Esophagus (tissue), 2 donors: ENCODE measurements at regions not wholly inside any gene's neighbourhood (a gene's known extent, or its start where the extent isn't known, plus 50 kb on each side); places are given as distances from the start of the nearest gene placed in this dataset.

ENCODE experiments used
- H3K27ac ChIP-seq, 2 donors: one replicate each; pipeline ENCODE4 v1.5.1; 2013; ENCODE audit warnings: low read depth in 2 of 2, mild to moderate bottlenecking in 2 of 2, inconsistent platforms in 1 of 2, low read length in 1 of 2, moderate library complexity in 1 of 2
- H3K27me3 ChIP-seq, 2 donors: one replicate each; pipeline ENCODE4 v1.6.1; 2013; ENCODE audit warnings: low read length in 2 of 2, control low read depth in 1 of 2, mild to moderate bottlenecking in 1 of 2; ENCODE audit not compliant: insufficient read depth in 2 of 2, control insufficient read depth in 1 of 2
- H3K36me3 ChIP-seq, 2 donors: one replicate each; pipeline ENCODE4 v1.6.1; 2013; ENCODE audit warnings: low read length in 1 of 2; ENCODE audit not compliant: control insufficient read depth in 2 of 2, insufficient read depth in 2 of 2
- H3K4me1 ChIP-seq, 2 donors: one replicate each; pipeline ENCODE4 v1.6.1; 2013; ENCODE audit warnings: low read length in 1 of 2; ENCODE audit not compliant: control insufficient read depth in 2 of 2, insufficient read depth in 2 of 2
- H3K4me3 ChIP-seq, 2 donors: one replicate each; pipeline ENCODE4 v1.5.1; 2013; ENCODE audit warnings: low read length in 2 of 2, mild to moderate bottlenecking in 2 of 2, low read depth in 1 of 2, moderate library complexity in 1 of 2
- H3K9me3 ChIP-seq, 2 donors: one replicate each; pipeline ENCODE4 v1.6.1; 2013; ENCODE audit warnings: mild to moderate bottlenecking in 2 of 2, low read depth in 1 of 2, low read length in 1 of 2, moderate library complexity in 1 of 2; ENCODE audit not compliant: control insufficient read depth in 2 of 2, insufficient read depth in 1 of 2
- WGBS, 2 donors: extraction: QIAGEN DNeasy Blood & Tissue Kit; methylation state at CpG; one replicate each; pipeline ENCODE4 v1.1.7; 2013; 5-methylcytosine and 5-hydroxymethylcytosine counted together
- donor health status: healthy with polysubstance abuse.
- donor health status: Bipolar disorder and iron deficiency.

DNA sequence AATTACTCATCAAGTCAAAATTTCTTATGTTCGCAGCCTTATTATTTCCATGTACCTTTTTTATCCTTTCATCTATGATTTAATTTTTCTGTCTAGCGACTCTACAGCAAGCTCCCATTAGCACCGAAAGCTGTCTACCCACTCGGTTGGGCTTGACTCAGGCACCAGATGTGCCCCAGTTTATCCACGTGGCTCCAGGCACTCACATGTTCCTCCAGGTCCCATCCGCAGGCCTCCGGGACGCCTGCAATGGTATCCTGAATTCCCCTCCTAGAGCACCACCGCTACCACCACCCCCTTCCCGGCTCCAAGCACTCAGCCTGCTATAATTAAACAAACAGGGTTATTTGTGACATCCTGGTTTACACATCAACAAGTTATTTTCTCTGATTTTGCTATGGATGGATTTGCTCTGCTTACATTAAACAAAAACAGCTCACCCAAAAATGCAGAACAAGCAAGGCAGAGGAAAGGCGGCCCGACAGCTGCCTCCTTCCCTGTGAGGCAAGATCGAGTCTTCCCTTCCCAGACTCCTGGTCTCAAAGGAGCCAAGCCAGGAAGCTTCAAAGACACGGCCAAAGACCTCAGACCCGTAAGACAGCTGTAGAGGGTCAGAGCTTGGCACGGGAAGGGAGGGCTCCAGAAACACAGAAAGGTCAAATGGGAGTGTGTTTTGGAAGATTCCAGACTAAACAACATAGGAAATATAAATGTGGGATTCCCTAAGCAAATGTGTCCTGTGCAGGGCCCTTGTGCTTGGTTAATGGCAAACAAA, 253.8 kb downstream of the TTC8 start:
- Histone ChIP-seq H3K36me3 (no peaks in the 10 kb centered on the region), H3K9me3 (no peaks in the 10 kb centered on the region), H3K4me1 (no peaks in the 10 kb centered on the region), H3K27me3 (no peaks in the 10 kb centered on the region), H3K27ac (no peak overlapping the region), H3K4me3 (no peak overlapping the region)
- 75 to 76% methylated on average over 16 of the region's 16 CpGs for WGBS, 2 donors

DNA sequence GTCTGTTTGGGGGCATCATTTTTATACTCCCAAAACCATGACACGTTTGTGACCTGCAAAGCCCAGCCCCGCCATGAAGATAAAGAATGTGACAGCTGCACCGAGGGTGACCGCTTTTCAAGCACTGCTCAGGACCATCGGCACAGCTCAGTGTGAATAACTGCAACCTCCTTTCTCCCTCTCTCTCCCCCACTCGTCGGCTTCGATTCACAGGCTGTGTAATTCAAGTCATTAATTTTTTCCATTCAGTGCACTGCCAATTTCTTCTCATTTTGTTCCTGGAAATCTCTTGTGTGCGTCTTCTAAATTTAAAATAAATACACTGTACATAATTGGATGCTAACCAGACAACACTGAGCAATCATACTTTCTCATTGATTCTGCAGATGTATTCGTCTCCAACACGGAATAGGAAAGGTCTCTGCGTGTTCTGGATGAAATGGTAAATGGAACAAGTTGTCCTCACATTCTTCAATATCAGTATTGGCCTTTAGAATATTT, 260.8 kb downstream of the TTC8 start:
- H3K4me1 ChIP-seq: no peaks in the 10 kb centered on the region
- 60 to 63% methylated on average over 12 of the region's 12 CpGs for WGBS, 2 donors
- no peak overlapping the region for H3K4me3 ChIP-seq
- H3K27ac ChIP-seq: no peak overlapping the region
- no peaks in the 10 kb centered on the region for H3K9me3 ChIP-seq
- H3K36me3 ChIP-seq: no peaks in the 10 kb centered on the region
- H3K27me3 ChIP-seq: no peaks in the 10 kb centered on the region

DNA sequence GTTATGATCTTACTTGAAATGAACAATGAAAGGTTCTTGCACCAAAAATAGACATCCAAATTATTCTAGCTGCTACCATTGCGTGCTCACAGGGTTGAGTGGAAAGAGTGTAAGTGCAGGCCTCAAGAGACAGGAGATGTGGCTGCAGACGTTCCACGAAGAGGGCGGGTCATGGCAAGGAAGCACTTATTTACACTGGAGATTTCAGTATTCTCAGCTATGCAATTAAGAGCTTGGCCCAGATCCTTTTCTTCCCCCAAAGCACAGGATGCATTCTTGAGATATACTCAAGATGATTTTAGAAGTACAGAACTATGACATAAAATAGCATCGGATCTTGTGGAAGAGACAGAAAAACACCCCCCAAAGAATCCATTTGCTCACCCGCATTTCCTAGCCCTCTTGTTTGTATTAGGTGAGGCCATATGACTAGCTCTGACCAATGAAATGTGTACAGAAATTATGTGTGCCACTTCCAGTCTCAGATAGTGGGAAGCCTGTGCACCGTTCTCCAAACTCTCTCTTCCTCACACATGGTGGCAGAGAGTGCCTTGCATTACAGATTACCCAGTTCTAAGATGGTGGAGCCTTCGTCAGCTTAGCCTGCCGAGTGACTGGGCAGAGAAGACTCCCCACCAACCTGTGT, 261.4 kb downstream of the TTC8 start:
- WGBS, 2 donors: 61 to 68% methylated on average over 9 of the region's 9 CpGs
- Histone ChIP-seq H3K9me3 (no peaks in the 10 kb centered on the region), H3K36me3 (no peaks in the 10 kb centered on the region), H3K4me1 (no peaks in the 10 kb centered on the region), H3K4me3 (no peak overlapping the region), H3K27ac (no peak overlapping the region), H3K27me3 (no peaks in the 10 kb centered on the region)

DNA sequence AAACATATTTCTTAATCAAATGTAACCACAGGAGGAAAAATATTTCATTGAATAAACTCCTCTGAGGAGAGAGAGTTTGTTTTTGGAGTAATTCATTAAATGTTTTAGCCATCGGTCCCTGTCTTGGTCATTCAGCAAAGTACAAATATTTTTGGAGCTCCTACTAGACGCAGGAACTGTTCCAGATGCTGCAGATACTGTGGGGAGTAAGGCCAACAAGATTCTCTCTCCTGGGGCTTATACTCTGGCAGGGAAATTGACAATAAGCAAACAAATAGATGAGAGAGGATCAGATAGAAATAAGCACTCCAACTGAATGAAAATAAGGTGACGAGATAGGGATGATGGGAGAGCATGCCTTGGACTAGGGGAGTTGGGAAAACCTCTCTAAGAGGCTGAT, 264.1 kb downstream of the TTC8 start:
- H3K36me3 ChIP-seq: no peaks in the 10 kb centered on the region
- no peak overlapping the region for H3K4me3 ChIP-seq
- H3K27me3 ChIP-seq: no peaks in the 10 kb centered on the region
- no peak overlapping the region for H3K27ac ChIP-seq
- H3K4me1 ChIP-seq: no peaks in the 10 kb centered on the region
- 62 to 64% methylated on average over 3 of the region's 3 CpGs for WGBS, 2 donors
- no peaks in the 10 kb centered on the region for H3K9me3 ChIP-seq

DNA sequence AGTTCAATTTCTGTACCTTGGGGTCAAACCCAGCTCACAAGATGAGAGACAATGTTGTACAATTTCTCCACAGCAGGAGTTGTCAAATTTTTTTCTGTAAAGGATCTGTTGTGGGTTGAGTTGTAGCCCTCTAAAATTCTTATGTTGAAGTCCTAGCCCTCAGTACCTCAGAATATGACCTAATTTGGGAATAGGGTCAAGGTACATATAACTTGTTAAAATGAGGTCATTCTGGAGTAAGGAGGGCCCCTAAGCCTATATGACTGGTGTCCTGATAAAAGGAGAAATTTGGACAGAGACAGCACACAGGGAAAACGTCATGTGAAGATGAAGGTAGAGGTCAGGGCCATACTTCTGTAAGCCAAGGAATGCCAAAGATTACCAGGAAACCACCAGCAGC, 264.9 kb downstream of the TTC8 start:
- Histone ChIP-seq H3K36me3 (no peaks in the 10 kb centered on the region), H3K4me1 (no peaks in the 10 kb centered on the region), H3K4me3 (no peak overlapping the region), H3K27me3 (no peaks in the 10 kb centered on the region), H3K27ac (no peak overlapping the region), H3K9me3 (no peaks in the 10 kb centered on the region)
- WGBS, 2 donors: 51 to 59% methylated on average over 1 of the region's 1 CpG

DNA sequence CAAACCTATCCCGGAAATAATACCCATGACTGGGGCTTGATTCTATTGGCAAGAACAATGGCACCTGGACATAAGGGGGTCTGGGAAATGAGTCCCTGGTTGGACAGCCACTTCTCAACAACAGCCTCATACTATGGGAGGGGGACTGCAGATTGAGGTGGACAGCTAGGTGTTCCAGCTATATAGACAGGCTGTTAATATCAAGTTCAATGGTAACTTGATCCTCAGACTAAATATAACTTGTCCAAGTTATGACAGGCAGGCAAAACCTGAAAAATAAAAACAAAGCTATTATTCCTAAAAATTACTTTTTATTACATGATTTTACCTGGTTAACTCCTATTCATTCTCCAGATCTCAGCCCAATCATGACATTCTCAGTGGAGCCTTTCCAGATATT, 267.3 kb downstream of the TTC8 start:
- H3K4me3 ChIP-seq: no peak overlapping the region
- H3K27me3 ChIP-seq: no peaks in the 10 kb centered on the region
- H3K4me1 ChIP-seq: no peaks in the 10 kb centered on the region
- H3K9me3 ChIP-seq: no peaks in the 10 kb centered on the region
- 94 to 100% methylated on average over 1 of the region's 1 CpG for WGBS, 2 donors
- H3K36me3 ChIP-seq: no peaks in the 10 kb centered on the region
- no peak overlapping the region for H3K27ac ChIP-seq

DNA sequence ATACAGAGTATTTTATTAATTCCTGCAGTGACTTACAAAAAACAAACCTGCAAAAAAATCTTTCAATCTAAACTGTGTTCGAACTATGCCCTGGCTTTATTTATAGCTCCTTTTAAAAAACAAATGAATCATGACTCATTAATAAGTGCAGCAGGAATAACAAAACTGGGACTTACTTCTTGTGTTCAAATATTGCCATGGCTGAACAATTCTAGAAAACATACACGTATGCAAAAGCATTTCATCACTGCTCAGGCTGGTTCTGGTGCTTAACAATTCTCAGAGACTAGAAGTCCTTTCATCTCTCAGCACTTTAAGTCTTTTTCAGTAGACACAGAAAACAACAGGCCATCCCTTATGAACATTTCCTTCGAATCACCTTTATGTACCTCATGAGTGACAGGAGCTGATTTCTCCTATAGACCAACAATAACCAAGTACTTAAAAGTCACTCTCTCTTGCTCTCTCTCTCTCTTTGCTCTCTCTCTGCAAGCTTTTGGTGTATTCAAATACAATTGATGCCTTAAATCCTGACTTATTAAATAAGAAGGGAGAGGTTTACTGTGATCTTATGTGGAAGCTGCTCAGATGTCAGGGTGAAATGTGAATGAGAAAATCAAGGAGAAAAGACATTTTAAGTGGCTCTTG, 268.8 kb downstream of the TTC8 start:
- Histone ChIP-seq H3K9me3 (no peaks in the 10 kb centered on the region), H3K27me3 (no peaks in the 10 kb centered on the region), H3K4me3 (no peak overlapping the region), H3K27ac (no peak overlapping the region), H3K36me3 (no peaks in the 10 kb centered on the region), H3K4me1 (no peaks in the 10 kb centered on the region)
- WGBS, 2 donors: 33 to 40% methylated on average over 3 of the region's 3 CpGs

DNA sequence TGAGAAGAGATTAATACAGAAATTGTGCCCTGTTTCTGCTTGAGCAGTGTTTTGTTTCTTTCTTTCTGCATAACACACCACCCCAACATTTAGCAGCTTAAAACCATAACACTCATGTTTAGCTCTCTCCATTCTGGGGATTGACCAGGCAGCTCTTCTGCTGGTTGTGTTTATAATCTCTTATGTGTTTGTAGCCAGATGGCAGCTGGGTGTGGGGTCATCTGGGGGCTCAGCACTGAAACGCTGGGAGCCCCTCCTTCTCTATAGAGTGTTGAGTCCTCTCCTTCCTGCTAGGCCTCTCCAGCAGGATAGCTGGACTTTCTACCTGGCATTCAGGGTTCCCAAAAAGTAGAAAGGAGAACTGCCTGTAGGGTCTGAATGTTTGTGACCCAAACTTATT, 270.6 kb downstream of the TTC8 start:
- Histone ChIP-seq H3K4me1 (no peaks in the 10 kb centered on the region), H3K27ac (no peak overlapping the region), H3K27me3 (no peaks in the 10 kb centered on the region), H3K9me3 (no peaks in the 10 kb centered on the region), H3K4me3 (no peak overlapping the region), H3K36me3 (no peaks in the 10 kb centered on the region)
- 52 to 54% methylated on average over 1 of the region's 1 CpG for WGBS, 2 donors

DNA sequence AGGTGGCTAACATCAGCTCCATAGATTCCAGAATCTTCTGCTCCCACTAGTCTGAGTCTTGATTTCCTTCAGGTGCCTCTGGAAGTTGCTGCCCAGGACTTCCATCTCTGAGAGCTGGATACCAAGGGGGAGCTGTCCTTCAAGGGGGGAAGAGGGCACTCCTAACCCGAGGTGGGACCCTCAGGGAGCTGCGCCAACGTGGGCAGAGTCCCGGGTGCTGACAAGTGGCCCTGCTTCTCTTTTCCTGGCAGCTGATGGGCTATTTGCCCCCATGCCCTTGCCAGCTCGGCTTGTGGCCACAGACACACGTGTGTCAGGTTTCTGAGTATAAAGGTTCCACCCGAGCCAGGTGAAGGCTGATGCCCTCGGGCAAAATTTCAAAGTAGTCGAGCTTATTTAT, 272.5 kb downstream of the TTC8 start:
- H3K36me3 ChIP-seq: no peaks in the 10 kb centered on the region
- H3K27ac ChIP-seq: no peak overlapping the region
- 54 to 71% methylated on average over 9 of the region's 9 CpGs for WGBS, 2 donors
- H3K4me1 ChIP-seq: no peaks in the 10 kb centered on the region
- H3K9me3 ChIP-seq: no peaks in the 10 kb centered on the region
- no peak overlapping the region for H3K4me3 ChIP-seq
- no peaks in the 10 kb centered on the region for H3K27me3 ChIP-seq
